ENCODE measurements at regions not wholly inside any gene's neighbourhood (a gene's known extent, or its start where the extent isn't known, plus 50 kb on each side); places are given as distances from the start of the nearest gene placed in this dataset.

DNA sequence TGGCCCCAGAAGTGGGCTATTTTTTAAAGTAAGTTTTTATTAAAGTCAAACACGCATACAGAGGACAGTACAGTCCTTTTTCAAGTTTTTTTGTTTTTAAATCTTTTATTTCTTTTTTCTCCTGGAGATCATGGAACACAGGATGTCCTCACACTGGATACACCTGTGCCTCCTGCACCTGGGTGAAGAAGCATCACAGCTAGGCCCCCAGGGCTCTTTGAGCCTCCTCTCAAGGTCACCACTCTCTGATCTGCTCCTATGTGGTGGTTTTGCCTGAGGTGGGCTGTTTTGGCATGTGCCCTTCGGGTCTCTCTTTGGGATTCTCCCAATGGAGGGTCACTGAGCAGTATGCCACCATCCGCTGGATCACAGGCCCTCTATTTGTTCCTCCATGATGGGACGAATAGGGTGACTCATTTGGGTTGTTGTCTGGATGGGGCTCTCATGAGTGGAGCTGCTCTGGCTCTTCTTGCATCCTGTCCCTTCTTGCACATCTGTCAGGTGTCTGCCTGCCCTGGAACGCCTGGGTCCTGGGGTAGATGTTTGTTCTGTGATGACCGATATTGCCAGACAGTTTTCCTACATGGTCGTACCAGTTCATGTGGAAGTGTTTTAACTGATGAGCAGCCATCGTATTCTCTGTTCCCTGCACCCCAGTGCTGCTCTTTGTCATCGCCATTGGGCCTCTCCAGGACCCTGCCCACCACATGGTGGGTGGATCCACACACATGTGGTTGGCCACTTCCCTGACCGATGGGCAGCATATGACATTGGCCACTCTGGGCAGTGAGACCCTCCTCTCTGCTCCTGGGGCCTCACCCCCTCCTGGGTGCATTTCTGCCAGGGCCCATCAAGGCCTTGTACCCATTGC, 55.2 kb upstream of the MED9 start:
- TF ChIP-seq EZH2phosphoT487 (IDR thresholded peaks at IDR 0.05; ENCODE audit: borderline replicate concordance, low read length) (no peak), EZH2 (IDR thresholded peaks at IDR 0.05; ENCODE audit: low read length, unreplicated experiment) (no peak), CTCF (conservative IDR thresholded peaks at IDR 0.05; ENCODE audit: low read depth, low read length) (no peak)
- POLR2A ChIA-PET (ENCODE audit: unreplicated experiment): no interaction called here
- peaks cover 6% of the 10 kb centered on the region for H3F3A ChIP-seq (ENCODE audit: low read length, unreplicated experiment)
- H3K9me2 ChIP-seq (replicated peaks; ENCODE audit: low read length): no peaks in the 10 kb centered on the region
- BruUV-seq (replicated peaks): no TSS peak
- H3K79me2 ChIP-seq (ENCODE audit: low read length): no peaks in the 10 kb centered on the region
- no peaks in the 10 kb centered on the region for H4K20me1 ChIP-seq (ENCODE audit: low read length)
- peaks cover 9% of the 10 kb centered on the region for H3K4me1 ChIP-seq (ENCODE audit: insufficient read depth, low read length)
- ATAC-seq: no peak
- H3K27me3 ChIP-seq (ENCODE audit: low read length): no peaks in the 10 kb centered on the region
- CTCF ChIA-PET: no interaction called here
- H3K4me3 ChIP-seq (ENCODE audit: low read length): no peak overlapping the region
- no peak overlapping the region for H2AFZ ChIP-seq (ENCODE audit: low read length)
- no peaks in the 10 kb centered on the region for H3K36me3 ChIP-seq (ENCODE audit: low read depth, low read length)
- H3K9ac ChIP-seq (ENCODE audit: low read length): no peak overlapping the region
- intact Hi-C loops (cut with micrococcal nuclease): no loop called here
- DNase-seq: no peak
- no peak overlapping the region for H3K4me2 ChIP-seq (ENCODE audit: low read length)
- no peak overlapping the region for H3K27ac ChIP-seq (ENCODE audit: low read length)
- H3K9me3 ChIP-seq (ENCODE audit: low read length): peaks cover 6% of the 10 kb centered on the region; the same call in 1 of the 2 replicates

DNA sequence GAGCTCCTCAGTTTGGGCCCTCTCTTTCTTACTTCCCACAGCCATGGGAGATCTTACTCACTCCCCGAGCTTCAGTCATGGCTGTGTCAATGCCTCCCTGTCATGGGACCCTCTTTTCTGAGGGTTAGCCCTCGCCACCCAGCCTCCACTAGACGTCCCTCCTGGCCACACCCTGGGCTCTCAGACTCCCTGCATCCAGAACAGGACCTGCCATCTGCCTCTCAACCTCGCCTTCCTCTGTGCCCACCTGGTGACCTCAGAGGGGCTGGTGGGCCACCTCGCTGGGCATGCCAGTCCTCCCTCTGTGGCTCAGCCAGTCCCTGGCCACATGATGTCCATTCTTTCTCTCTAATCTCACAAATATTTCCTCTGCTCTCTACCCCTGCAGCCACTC, 54.6 kb upstream of the MED9 start:
- peaks cover under 1% of the 10 kb centered on the region for H3F3A ChIP-seq (ENCODE audit: low read length, unreplicated experiment)
- no peak overlapping the region for H2AFZ ChIP-seq (ENCODE audit: low read length)
- no TSS peak for BruUV-seq (replicated peaks)
- no peak overlapping the region for H3K27ac ChIP-seq (ENCODE audit: low read length)
- no peaks in the 10 kb centered on the region for H4K20me1 ChIP-seq (ENCODE audit: low read length)
- POLR2A ChIA-PET (ENCODE audit: unreplicated experiment): no interaction called here
- H3K79me2 ChIP-seq (ENCODE audit: low read length): no peaks in the 10 kb centered on the region
- CTCF ChIA-PET: no interaction called here
- H3K27me3 ChIP-seq (ENCODE audit: low read length): no peaks in the 10 kb centered on the region
- H3K9ac ChIP-seq (ENCODE audit: low read length): no peak overlapping the region
- DNase-seq (no peak), ATAC-seq (no peak)
- no peaks in the 10 kb centered on the region for H3K9me2 ChIP-seq (replicated peaks; ENCODE audit: low read length)
- peaks cover 6% of the 10 kb centered on the region; the same call in 1 of the 2 replicates for H3K9me3 ChIP-seq (ENCODE audit: low read length)
- H3K4me2 ChIP-seq (ENCODE audit: low read length): no peak overlapping the region
- H3K4me1 ChIP-seq (ENCODE audit: insufficient read depth, low read length): peaks cover 3% of the 10 kb centered on the region
- H3K4me3 ChIP-seq (ENCODE audit: low read length): no peak overlapping the region
- intact Hi-C loops (cut with micrococcal nuclease): no loop called here
- no peak for TF ChIP-seq EZH2phosphoT487 (IDR thresholded peaks at IDR 0.05; ENCODE audit: borderline replicate concordance, low read length)
- TF ChIP-seq CTCF (conservative IDR thresholded peaks at IDR 0.05; ENCODE audit: low read depth, low read length): no peak
- no peak for TF ChIP-seq EZH2 (IDR thresholded peaks at IDR 0.05; ENCODE audit: low read length, unreplicated experiment)
- no peaks in the 10 kb centered on the region for H3K36me3 ChIP-seq (ENCODE audit: low read depth, low read length)

GRCh38 chr17:17422641-17423040, 54.2 kb upstream of the MED9 start:
- Histone ChIP-seq H2AFZ (ENCODE audit: low read length) (no peak overlapping the region), H3K79me2 (ENCODE audit: low read length) (no peaks in the 10 kb centered on the region), H3K9me2 (replicated peaks; ENCODE audit: low read length) (no peaks in the 10 kb centered on the region), H3K9me3 (ENCODE audit: low read length) (peaks cover 6% of the 10 kb centered on the region; the same call in 1 of the 2 replicates), H3K4me2 (ENCODE audit: low read length) (no peak overlapping the region), H3K9ac (ENCODE audit: low read length) (no peak overlapping the region), H3K27me3 (ENCODE audit: low read length) (no peaks in the 10 kb centered on the region), H3K36me3 (ENCODE audit: low read depth, low read length) (no peaks in the 10 kb centered on the region), H3K27ac (ENCODE audit: low read length) (no peak overlapping the region), H3K4me3 (ENCODE audit: low read length) (no peak overlapping the region), H3K4me1 (ENCODE audit: insufficient read depth, low read length) (no peaks in the 10 kb centered on the region), H3F3A (ENCODE audit: low read length, unreplicated experiment) (no peaks in the 10 kb centered on the region), H4K20me1 (ENCODE audit: low read length) (no peaks in the 10 kb centered on the region)
- DNase-seq (no peak), ATAC-seq (no peak)
- no TSS peak for BruUV-seq (replicated peaks)
- intact Hi-C loops (cut with micrococcal nuclease): no loop called here
- ChIA-PET POLR2A (ENCODE audit: unreplicated experiment) (no interaction called here), CTCF (no interaction called here)
- TF ChIP-seq CTCF (conservative IDR thresholded peaks at IDR 0.05; ENCODE audit: low read depth, low read length) (no peak), EZH2phosphoT487 (IDR thresholded peaks at IDR 0.05; ENCODE audit: borderline replicate concordance, low read length) (no peak), EZH2 (IDR thresholded peaks at IDR 0.05; ENCODE audit: low read length, unreplicated experiment) (no peak)
